OCI-LY1 (cell line): ENCODE measurements at regions not wholly inside any gene's neighbourhood (a gene's known extent, or its start where the extent isn't known, plus 50 kb on each side); places are given as distances from the start of the nearest gene placed in this dataset.

Source experiments
- CTCF ChIP-seq: fragments of 200-600 bp; sonication (generic), shearing (Covaris generic); IDR thresholded peaks from 2 replicates; pipeline ENCODE4 v1.5.1; 2017; ENCODE audit warnings: mild to moderate bottlenecking, antibody characterized with exemption, low read length, moderate library complexity, mixed read lengths
- EZH2 ChIP-seq: fragments of 200-600 bp; sonication (generic), shearing (Covaris generic); IDR thresholded peaks from 2 replicates; pipeline ENCODE4 v1.8.0; 2017; ENCODE audit warnings: borderline replicate concordance, mixed run types, mild to moderate bottlenecking, antibody characterized with exemption, low read length, moderate library complexity, mixed read lengths

GRCh38 chr3:65303431-65303830, 615.6 kb upstream of the ADAMTS9 start:
- no peak for TF ChIP-seq CTCF
- TF ChIP-seq EZH2, result no peak
